GM12801 (cell line): ENCODE measurements at regions not wholly inside any gene's neighbourhood (a gene's known extent, or its start where the extent isn't known, plus 50 kb on each side); places are given as distances from the start of the nearest gene placed in this dataset.

Experiments
- TF ChIP-seq, protein P1 (sequence below): IDR thresholded peaks from one replicate; pipeline ENCODE4 v1.5.1; 2011; ENCODE audit warnings: control low read depth; ENCODE audit not compliant: insufficient read length; ENCODE audit errors: extremely low read depth

DNA sequence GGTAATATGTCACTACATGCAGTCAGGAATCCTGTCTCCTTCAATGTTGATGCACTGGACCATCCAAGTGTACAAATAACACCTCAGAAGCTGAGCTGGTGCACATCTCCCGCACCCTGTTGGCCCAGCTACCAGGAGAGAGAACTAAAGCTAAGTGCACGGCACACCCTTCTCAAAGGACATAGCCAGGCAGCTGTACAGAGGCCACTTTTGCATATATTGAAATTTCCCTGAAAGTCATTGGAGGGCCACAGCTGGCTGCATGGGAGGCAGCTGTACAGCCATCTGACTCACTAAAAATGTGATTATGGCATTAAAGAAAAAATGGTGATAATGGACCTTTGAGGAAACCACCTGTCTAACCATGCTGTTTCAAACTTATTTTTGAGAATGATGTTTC lies 441.7 kb downstream of the CBLN2 start:
- TF ChIP-seq, protein P1, sequence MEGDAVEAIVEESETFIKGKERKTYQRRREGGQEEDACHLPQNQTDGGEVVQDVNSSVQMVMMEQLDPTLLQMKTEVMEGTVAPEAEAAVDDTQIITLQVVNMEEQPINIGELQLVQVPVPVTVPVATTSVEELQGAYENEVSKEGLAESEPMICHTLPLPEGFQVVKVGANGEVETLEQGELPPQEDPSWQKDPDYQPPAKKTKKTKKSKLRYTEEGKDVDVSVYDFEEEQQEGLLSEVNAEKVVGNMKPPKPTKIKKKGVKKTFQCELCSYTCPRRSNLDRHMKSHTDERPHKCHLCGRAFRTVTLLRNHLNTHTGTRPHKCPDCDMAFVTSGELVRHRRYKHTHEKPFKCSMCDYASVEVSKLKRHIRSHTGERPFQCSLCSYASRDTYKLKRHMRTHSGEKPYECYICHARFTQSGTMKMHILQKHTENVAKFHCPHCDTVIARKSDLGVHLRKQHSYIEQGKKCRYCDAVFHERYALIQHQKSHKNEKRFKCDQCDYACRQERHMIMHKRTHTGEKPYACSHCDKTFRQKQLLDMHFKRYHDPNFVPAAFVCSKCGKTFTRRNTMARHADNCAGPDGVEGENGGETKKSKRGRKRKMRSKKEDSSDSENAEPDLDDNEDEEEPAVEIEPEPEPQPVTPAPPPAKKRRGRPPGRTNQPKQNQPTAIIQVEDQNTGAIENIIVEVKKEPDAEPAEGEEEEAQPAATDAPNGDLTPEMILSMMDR = no peak

DNA sequence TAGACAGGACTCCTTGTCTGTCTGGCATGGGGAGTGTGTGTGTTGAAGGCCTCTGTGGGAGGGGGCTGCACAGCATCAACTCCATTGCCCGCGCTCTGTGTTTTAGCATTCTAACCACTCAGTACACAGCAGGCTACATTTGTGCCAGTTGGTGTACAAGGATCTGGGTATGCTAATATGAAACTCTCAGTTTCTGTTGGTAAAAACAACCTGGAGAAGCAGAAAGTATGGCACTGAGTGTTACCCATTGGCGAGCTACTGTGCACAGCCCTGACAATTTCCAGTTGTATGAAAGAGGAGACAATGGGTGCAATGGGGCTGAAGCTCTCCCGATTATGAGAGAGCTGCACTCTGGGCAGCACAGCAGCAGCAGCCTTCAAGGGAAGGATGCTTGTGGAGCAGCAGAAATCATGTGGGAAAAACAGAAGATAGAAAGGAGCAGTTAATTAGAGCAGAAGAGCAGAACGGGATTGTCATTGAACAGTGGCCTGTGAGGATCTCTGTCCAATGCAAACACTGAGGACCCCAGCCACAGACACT lies 443.6 kb downstream of the CBLN2 start:
- TF ChIP-seq, protein P1 = no peak

DNA sequence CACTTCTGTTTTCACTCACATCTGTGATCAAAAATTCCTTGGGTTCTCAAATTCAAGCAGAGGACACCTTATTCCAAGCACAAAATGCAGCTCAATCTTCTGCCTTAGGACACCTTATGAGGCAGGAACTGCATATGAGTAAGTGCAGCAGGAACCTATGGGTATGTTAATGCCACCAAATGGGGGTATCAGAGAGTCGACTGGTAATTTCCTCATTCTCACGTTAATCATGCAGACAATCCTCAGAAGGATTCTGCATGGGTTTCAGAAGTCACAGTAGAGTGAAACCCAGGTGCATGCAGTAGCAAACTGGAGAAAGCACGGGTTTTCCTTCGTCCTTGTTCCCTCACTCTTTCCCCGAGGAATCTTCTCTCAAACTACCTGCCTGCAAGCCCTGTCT lies 452.8 kb downstream of the CBLN2 start:
- TF ChIP-seq, protein P1 = no peak

DNA sequence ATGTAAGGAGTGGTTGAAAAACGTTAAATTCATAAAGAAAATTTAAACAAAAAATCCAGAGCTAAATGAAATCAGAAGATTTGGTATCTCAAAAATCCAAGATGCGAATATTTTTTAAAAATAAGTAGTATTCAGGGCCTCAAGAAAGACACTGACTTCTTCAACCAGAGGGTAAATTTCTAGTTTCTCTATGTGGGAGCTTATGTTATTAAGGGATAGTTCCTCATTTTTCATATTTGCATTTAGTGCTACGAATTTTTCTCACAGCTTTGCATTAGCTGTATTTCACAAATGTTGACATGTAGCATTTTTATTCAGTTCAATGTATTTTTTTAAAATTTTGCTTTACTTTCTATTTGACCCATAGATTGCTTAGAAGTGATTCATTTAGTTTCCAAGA lies 454.7 kb downstream of the CBLN2 start:
- TF ChIP-seq, protein P1 = no peak

DNA sequence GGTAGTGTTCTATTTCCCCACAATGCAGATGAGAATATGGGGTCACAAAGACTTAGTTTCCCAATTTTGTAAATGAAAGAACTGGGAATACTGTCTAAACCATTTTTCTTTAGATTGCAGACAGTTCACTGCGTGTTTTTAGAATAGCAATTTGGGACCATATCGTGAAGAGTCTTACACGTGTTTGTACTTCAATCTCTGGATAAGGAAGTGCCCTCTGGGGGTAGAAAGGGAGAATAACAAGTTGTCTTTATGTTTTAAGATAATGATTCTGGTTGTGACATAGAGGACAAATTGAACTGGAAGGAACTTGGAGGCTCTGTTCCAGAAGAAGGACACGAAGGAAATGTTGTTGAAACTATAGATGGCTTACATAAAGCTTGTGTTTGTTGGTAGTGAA lies 457.7 kb downstream of the CBLN2 start:
- TF ChIP-seq, protein P1 = no peak

DNA sequence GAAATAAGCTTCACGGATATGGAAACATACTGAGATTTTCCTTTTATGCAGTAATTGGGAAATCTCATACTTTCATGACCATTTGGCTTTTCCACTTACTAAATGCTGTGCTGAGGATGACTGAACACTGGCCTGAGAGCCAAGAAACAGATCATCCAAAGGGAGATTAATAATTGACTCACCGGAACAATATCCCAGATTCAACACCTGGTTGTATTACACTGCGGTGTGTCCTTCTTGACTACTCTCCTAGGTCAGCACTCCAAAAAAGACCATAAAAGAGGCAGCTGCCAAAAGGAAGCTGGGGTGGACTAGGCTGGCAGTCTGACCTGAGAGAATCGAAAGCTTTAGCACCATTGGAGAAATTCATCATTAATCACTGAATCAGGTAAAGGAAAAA lies 469.1 kb downstream of the CBLN2 start:
- TF ChIP-seq, protein P1 = no peak

DNA sequence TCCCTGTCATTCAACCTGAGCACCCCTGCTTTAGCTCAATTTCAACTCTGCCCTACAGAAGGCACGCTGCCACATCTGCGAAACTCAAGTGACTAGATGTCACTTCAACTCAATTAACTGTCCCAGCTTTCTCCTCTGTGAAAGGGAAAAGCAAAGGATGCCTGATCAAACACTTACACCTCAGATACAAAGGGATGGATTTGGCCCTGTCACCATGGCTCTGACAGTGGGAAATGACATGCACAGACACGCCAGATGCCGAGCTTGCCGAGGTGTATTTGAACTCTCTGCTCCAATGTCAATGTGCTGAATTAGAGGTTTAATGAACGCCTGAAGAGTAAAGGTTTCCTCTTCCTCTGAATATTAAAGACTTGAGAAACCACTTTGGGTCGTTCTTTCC lies 481.1 kb downstream of the CBLN2 start:
- TF ChIP-seq, protein P1 = no peak

DNA sequence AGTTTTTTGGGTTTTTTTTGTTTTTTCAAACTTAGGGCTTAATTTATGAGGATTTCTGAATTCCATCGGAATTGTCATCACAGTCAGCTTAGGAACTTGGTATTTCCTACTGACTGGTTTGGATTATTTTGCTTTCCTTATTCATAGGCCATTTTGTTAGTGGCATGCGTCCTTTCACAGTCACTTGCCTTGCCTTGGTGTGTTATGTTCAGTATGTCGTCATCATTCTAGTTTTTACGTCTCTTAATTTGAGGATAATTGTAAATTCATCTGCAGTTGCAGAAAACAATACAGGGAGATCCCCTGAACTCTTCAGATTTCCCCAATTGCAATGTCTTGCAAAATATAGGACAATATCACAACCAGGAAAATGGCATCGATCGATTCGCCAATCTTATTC lies 485.3 kb downstream of the CBLN2 start:
- TF ChIP-seq, protein P1 = no peak
